Right hindlimb (tissue), 1 donor: ENCODE measurements at regions not wholly inside any gene's neighbourhood (a gene's known extent, or its start where the extent isn't known, plus 50 kb on each side); places are given as distances from the start of the nearest gene placed in this dataset.
"Not testable (repeated sequence)": the region's sequence is repeated elsewhere in the genome, so short reads cannot be mapped to it uniquely, and the experiment has no call there.

Source experiments
- DNase-seq: peaks from one replicate; pipeline ENCODE4 v3.0.0-alpha.2; 2018

GRCh38 chr12:126219654-126220279 lies 1154.5 kb downstream of the AACS start:
- no peak for DNase-seq

GRCh38 chr12:126224032-126224431 lies 1158.8 kb downstream of the AACS start:
- DNase-seq: no peak

DNA sequence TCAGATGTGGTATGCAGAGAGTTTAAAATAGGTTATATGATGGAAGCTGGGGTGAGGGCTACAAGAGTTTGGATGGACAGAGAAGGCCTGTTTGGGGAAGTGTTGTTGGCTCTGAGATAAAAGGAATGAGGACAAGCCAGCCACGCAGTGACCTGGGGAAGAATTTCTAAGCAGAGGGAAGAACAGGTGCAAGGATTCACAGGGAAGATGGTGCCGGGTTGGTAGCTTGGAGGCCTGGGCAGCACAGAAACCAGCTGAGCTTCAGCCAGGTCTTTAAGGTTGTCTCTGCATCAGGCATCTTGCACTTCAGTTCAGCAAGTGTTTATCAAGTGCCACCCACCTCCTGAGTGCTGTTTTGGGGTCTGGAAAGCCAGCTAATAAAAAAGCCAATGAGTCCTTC lies 1163.7 kb downstream of the AACS start:
- DNase-seq: no peak

DNA sequence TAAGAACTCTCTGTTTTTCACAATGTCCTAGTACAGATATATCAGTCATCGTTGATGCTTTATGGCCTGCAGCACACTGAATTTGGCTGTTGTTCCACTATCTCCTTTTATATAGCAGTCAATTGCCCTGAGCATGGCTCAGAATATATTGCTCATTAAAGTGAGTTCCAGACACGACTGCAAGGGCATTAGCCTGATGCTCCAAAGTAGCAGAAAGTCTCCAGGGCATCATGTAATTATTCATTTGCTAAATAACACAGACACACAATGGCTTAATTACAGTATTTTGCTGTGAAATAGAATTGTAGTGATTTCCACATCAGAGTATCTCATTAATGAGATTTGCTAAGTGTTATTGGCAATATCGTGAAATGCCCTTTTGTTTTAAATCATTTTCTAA lies 1167.5 kb downstream of the AACS start:
- no peak for DNase-seq

DNA sequence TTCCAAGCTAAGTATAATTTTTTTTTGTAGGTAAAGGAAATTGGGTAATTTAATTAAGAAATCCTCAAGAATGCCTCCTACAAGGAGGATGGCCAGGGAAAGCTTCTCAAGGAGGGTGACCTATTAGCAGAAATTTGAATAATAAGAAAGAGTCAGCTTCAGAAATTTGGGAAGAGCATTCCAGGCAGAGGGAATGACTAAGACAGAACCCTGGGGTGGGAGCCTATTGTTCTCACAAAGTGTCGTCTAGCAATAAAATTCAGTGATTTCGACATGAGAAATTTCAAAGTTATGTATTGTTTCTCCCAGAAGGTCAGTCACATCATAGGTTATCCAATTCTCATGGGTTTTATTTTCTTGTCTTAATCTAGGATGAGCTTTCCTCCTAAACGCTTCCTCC lies 1168.4 kb downstream of the AACS start:
- no peak for DNase-seq

- no peak for DNase-seq
Observed at GRCh38 chr12:126243814-126244440, 1178.7 kb downstream of the AACS start.

GRCh38 chr12:126247936-126248335 lies 1182.7 kb downstream of the AACS start:
- no peak for DNase-seq

GRCh38 chr12:126248871-126249403 lies 1183.7 kb downstream of the AACS start:
- no peak for DNase-seq

DNA sequence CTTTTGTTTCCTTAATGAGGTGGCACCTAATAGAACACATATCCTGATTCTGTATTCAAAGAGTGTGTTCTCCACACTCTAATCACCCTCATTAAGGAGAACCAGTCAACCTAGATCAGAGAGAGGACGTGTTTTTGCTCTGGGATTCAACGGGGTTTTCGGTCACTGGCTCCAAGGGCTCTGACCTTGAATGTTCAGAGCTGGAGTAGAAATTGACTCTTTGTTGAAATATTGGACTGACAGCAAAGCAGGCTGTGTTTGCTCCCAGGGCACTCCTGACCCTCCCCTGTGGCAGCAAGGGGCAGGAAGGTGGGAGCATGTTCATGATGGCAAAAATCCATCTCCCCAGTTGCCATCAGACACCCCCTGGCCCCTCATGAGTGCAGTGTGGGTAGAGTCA lies 1193.0 kb downstream of the AACS start:
- no peak for DNase-seq

GRCh38 chr12:126262829-126263228 lies 1197.6 kb downstream of the AACS start:
- DNase-seq: no peak

- no peak for DNase-seq
Observed at GRCh38 chr12:126268222-126268621, 1203.0 kb downstream of the AACS start.

DNA sequence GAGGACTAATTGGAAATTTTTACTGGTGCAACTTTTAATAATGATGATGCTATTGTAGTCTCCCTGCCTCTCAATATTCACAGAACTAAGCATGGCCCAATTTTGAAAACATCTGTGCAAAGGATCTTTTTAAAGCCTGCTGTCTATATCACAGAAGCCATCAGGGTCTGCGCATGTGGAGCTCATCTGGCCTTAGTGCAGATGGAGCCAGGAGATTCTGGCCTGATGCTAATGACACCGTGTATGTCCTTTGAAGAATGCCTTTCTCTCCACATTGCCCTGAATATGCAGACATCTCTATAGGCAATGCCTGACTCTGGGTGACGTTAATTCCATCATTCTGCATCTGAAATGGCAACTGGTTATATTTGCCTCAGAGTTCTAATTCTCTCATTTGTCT lies 1205.9 kb downstream of the AACS start:
- DNase-seq: no peak

- DNase-seq: no peak
Observed at GRCh38 chr12:126282691-126283090, 1217.5 kb downstream of the AACS start.

GRCh38 chr12:126286203-126286602 lies 1221.0 kb downstream of the AACS start:
- DNase-seq: no peak

DNA sequence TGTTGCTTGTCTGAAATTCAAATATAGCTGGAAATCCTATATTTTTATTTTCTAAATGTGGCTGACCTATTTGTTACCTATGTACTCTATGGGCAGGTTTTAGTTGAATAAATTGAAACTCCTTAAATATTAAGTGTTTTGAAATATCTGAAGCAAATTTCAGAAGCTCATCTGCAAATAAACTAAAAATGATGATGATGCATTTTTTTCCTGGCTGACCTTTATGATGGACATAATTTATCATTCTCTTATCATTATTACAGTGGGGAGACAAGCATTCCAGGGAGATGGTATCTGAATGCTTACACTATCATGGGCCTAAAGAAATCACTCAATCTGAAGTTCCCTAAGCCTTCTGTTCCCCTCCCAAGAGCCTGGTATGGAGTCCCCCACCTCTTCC lies 1225.2 kb downstream of the AACS start:
- no peak for DNase-seq

DNA sequence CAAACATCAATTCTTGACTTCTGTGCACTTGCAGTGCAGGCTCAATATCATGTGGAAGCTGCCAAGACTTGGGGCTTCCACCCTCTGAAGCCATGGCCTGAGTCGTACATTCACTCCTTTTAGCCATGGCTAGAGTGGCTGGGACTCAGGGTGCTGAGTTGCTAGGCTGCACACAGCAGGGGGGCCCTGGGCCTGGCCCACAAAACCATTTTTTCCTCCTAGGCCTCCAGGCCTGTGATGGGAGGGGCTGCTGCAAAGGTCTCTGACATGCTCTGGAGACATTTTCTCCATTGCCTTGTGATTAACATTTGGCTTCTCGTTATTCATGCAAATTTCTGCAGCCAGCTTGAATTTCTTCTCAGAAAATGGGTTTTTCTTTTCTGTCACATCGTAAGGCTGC lies 1226.8 kb downstream of the AACS start:
- not testable (repeated sequence) for DNase-seq

GRCh38 chr12:126295652-126296051 lies 1230.4 kb downstream of the AACS start:
- no peak for DNase-seq

GRCh38 chr12:126309278-126309677 lies 1244.0 kb downstream of the AACS start:
- no peak for DNase-seq

DNA sequence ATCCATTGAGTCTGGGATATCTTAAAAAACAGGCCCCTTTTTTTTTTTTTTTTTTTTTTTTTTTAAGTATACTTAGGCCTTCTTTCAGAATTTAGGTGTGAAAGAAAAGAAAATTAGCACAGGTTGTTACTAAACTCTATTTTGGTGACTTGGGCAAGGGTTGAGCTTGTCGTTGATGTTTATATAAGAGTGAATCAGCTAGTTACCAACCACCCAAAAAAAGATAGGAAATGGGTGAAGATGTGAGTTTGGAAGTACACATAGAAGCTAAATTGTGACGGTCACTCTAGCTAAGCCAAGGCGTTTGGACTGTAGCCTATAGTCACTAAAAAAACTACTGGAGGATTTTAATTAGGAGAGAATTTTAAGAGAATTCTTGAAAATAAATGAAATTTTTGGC lies 1247.2 kb downstream of the AACS start:
- no peak for DNase-seq

DNA sequence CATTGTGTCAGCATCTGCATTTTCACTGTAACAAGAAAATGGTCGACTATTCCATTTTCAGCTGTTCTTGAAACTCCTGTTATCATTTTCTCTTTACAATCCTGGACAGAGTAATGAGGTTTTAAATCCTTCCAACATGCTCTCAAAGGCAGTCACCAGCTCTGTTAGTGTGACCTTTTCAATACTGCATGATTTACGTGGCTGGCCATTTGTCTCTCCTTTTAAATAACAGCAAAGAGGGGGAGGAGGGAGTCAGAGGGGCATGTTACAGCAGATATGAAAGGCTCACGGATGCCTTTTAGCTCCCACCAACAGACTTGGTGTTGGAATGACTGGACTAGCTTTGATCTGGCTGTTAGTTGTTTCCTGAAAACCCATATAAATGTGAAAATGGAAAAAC lies 1251.2 kb downstream of the AACS start:
- DNase-seq: no peak

DNA sequence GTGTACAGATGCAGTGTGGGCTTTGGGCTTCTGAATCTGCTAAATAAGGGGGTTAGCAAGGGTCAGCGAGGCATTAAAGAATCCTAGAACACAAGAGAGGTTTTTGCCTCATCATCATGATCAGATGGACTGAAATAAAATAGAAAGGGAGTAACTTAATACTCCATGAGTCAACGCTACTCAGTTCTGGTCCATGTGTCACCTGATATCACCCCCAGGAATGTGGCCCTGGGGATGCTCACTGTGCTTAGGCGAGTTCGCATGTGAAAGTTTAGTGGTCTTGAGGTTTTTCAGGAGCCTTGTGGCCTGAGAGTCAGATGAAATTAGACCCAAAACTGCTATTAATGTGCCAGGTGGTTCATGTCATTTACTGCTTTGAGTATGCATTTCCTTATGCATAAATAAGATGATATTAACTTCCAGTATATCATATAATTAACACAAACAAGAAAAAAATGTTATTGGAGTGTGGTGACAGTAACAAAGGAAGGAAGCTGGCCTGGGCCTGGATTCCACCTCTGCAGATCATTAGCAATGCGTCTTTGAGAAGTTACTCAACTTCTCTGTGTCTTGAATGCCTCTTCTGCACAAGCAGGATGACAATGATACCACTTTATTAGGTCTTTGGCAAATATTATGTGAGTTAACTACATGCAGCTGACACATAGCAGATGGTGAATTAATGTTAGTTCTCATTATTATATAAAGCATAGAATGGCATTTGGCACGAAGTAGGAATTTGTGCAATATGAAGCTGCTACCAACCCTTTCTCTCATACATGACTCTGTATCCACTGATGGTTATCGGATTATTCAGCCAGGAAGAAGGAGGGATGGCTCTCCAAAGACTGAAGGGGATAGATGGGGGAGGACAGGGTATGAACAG lies 1272.6 kb downstream of the AACS start:
- DNase-seq: no peak

DNA sequence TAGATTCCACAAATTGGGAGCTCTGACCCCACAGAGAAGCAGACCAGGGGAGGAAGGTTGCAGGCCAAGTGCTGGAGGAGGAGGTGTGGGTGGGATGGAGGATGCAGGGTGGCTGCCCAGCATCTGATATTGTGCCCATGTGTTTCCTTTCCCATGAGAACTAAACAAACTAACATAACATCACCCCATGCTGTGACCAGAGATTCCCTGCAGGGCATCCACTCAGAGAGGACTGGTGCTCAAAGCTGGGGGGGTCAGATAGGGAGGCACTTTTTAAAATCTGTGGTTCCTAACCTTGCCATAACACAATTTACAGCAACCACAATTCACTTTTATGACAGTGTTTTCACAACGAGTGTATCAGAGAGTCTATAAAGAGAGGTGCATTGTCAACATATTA lies 1277.6 kb downstream of the AACS start:
- DNase-seq: no peak

DNA sequence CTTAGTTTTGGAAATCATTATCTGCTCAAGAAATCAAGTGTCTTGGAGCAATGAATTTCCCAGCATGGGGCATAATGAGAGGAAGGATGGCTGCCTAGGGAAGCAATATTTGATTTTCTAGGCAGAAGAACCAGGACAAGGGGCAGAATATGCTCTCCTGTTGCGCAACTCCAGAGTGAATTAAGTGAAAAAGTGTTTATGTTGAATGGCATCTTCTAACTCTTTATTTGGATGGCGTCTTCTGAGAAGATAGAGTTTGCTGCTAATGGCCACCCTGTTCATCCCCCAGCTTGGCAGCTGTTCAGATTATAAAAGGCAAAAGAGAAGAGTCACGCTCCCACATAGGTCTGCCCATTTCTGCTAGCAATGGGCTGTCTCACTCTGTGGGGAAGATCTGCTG lies 1278.1 kb downstream of the AACS start:
- no peak for DNase-seq

GRCh38 chr12:126346087-126346486 lies 1280.9 kb downstream of the AACS start:
- DNase-seq: no peak
